ENCODE measurements at regions not wholly inside any gene's neighbourhood (a gene's known extent, or its start where the extent isn't known, plus 50 kb on each side); places are given as distances from the start of the nearest gene placed in this dataset.

GRCh38 chr13:26968431-26969341 is 202.9 kb downstream of the USP12 start:
- peaks cover 46% of the 10 kb centered on the region for H3K4me1 Mint-ChIP-seq (ENCODE audit: low read depth, unreplicated experiment)
- TF ChIP-seq CTCF (IDR thresholded peaks at IDR 0.05; ENCODE audit: partially characterized antibody, unreplicated experiment) = no peak
- no peaks in the 10 kb centered on the region for H3K36me3 Mint-ChIP-seq (ENCODE audit: unreplicated experiment)
- peak overlapping the region; percentile 92 for H3K27ac Mint-ChIP-seq (ENCODE audit: unreplicated experiment)
- H3K4me3 Mint-ChIP-seq (ENCODE audit: unreplicated experiment) = peak overlapping the region; percentile 32
- peaks cover 20% of the 10 kb centered on the region for H3K27me3 Mint-ChIP-seq (ENCODE audit: unreplicated experiment)
- peaks cover 22% of the 10 kb centered on the region for H3K9me3 Mint-ChIP-seq (ENCODE audit: unreplicated experiment)
- DNase-seq = peak; percentile 46

GRCh38 chr13:26967119-26968038 is 204.2 kb downstream of the USP12 start:
- DNase-seq = no peak
- no peak for TF ChIP-seq CTCF (IDR thresholded peaks at IDR 0.05; ENCODE audit: partially characterized antibody, unreplicated experiment)
- H3K27me3 Mint-ChIP-seq (ENCODE audit: unreplicated experiment) = peaks cover 20% of the 10 kb centered on the region
- peaks cover 54% of the 10 kb centered on the region for H3K4me1 Mint-ChIP-seq (ENCODE audit: low read depth, unreplicated experiment)
- peak overlapping the region; percentile 92 for H3K27ac Mint-ChIP-seq (ENCODE audit: unreplicated experiment)
- peaks cover 21% of the 10 kb centered on the region for H3K9me3 Mint-ChIP-seq (ENCODE audit: unreplicated experiment)
- peak overlapping the region; percentile 32 for H3K4me3 Mint-ChIP-seq (ENCODE audit: unreplicated experiment)
- H3K36me3 Mint-ChIP-seq (ENCODE audit: unreplicated experiment) = no peaks in the 10 kb centered on the region

GRCh38 chr13:26966701-26967080 is 204.9 kb downstream of the USP12 start:
- no peaks in the 10 kb centered on the region for H3K36me3 Mint-ChIP-seq (ENCODE audit: unreplicated experiment)
- H3K9me3 Mint-ChIP-seq (ENCODE audit: unreplicated experiment) = peaks cover 16% of the 10 kb centered on the region
- TF ChIP-seq CTCF (IDR thresholded peaks at IDR 0.05; ENCODE audit: partially characterized antibody, unreplicated experiment) = no peak
- peaks cover 15% of the 10 kb centered on the region for H3K27me3 Mint-ChIP-seq (ENCODE audit: unreplicated experiment)
- peaks cover 54% of the 10 kb centered on the region for H3K4me1 Mint-ChIP-seq (ENCODE audit: low read depth, unreplicated experiment)
- no peak for DNase-seq
- no peak overlapping the region for H3K4me3 Mint-ChIP-seq (ENCODE audit: unreplicated experiment)
- peak overlapping the region; percentile 60 for H3K27ac Mint-ChIP-seq (ENCODE audit: unreplicated experiment)

GRCh38 chr13:26965952-26966700 is 205.5 kb downstream of the USP12 start:
- Mint-ChIP-seq H3K4me3 (ENCODE audit: unreplicated experiment) (peak overlapping the region; percentile 41), H3K36me3 (ENCODE audit: unreplicated experiment) (no peaks in the 10 kb centered on the region), H3K27ac (ENCODE audit: unreplicated experiment) (peak overlapping the region; percentile 60), H3K27me3 (ENCODE audit: unreplicated experiment) (peaks cover 15% of the 10 kb centered on the region), H3K9me3 (ENCODE audit: unreplicated experiment) (peaks cover 16% of the 10 kb centered on the region), H3K4me1 (ENCODE audit: low read depth, unreplicated experiment) (peaks cover 54% of the 10 kb centered on the region)
- peak; percentile 55 for DNase-seq
- TF ChIP-seq CTCF (IDR thresholded peaks at IDR 0.05; ENCODE audit: partially characterized antibody, unreplicated experiment) = no peak
